Uterus (tissue), 3 donors: ENCODE measurements at regions not wholly inside any gene's neighbourhood (a gene's known extent, or its start where the extent isn't known, plus 50 kb on each side); places are given as distances from the start of the nearest gene placed in this dataset.

Source experiments
- DNase-seq, 2 donors: peaks; one replicate each; pipeline ENCODE4 v3.0.0-alpha.2; 2019 to 2020
- H3K27ac ChIP-seq, 2 donors: fragments of 200-600 bp; sonication (generic); 1 replicate in 1 of 2; 2 replicates in 1 of 2; pipeline ENCODE4 v1.5.1; 2016 to 2018
- H3K27me3 ChIP-seq, 2 donors: fragments of 200-600 bp; sonication (generic); one replicate each; pipeline ENCODE4 v1.5.1; 2018 to 2019; ENCODE audit warnings: control low read depth in 1 of 2
- H3K36me3 ChIP-seq, 2 donors: fragments of 200-600 bp; sonication (generic); one replicate each; pipeline ENCODE4 v1.5.1; 2019; ENCODE audit warnings: control low read depth in 1 of 2
- H3K4me1 ChIP-seq, 2 donors: fragments of 200-600 bp; sonication (generic); one replicate each; pipeline ENCODE4 v1.5.1; 2018 to 2019; ENCODE audit warnings: control low read depth in 1 of 2
- H3K4me3 ChIP-seq, 2 donors: fragments of 200-600 bp; sonication (generic); 1 replicate in 1 of 2; 2 replicates in 1 of 2; pipeline ENCODE4 v1.5.1; 2018 to 2019; ENCODE audit warnings: mild to moderate bottlenecking in 1 of 2
- H3K9me3 ChIP-seq, 2 donors: fragments of 200-600 bp; sonication (generic); one replicate each; pipeline ENCODE4 v1.5.1; 2019; ENCODE audit warnings: control low read depth in 1 of 2
- POLR2A ChIP-seq, 2 donors: fragments of 450-650 bp; IDR thresholded peaks; one replicate each; pipeline ENCODE4 v1.6.1; 2016; ENCODE audit warnings: antibody characterized with exemption in 2 of 2, mild to moderate bottlenecking in 1 of 2, moderate library complexity in 1 of 2
- intact Hi-C: fragments of 100-400 bp; cut with DNase I; formaldehyde crosslinking; loops from one replicate; pipeline ENCODE4 v1.15.1; 2023; ENCODE audit warnings: low total_unique reads
- TF ChIP-seq, protein P1 (sequence below), 4 experiments: fragments of 200-600 bp in 2 of 4; fragments of 450-650 bp in 2 of 4; sonication (generic) in 2 of 4; IDR thresholded peaks; one replicate each; pipeline ENCODE4 v1.5.1; 2016 to 2019; ENCODE audit warnings: antibody characterized with exemption in 4 of 4, mild to moderate bottlenecking in 2 of 4, moderate library complexity in 1 of 4
- donor health status: DM: yes; HTN: yes; CAD: no.

GRCh38 chr2:139905624-139906023 lies 1125.4 kb upstream of the NXPH2 start:
- H3K27me3 ChIP-seq = no peaks in the 10 kb centered on the region
- intact Hi-C loops = no loop called here
- H3K4me1 ChIP-seq = no peaks in the 10 kb centered on the region
- TF ChIP-seq, protein P1, sequence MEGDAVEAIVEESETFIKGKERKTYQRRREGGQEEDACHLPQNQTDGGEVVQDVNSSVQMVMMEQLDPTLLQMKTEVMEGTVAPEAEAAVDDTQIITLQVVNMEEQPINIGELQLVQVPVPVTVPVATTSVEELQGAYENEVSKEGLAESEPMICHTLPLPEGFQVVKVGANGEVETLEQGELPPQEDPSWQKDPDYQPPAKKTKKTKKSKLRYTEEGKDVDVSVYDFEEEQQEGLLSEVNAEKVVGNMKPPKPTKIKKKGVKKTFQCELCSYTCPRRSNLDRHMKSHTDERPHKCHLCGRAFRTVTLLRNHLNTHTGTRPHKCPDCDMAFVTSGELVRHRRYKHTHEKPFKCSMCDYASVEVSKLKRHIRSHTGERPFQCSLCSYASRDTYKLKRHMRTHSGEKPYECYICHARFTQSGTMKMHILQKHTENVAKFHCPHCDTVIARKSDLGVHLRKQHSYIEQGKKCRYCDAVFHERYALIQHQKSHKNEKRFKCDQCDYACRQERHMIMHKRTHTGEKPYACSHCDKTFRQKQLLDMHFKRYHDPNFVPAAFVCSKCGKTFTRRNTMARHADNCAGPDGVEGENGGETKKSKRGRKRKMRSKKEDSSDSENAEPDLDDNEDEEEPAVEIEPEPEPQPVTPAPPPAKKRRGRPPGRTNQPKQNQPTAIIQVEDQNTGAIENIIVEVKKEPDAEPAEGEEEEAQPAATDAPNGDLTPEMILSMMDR (IDR thresholded peaks at IDR 0.05) = no peak
- no peak for TF ChIP-seq POLR2A (IDR thresholded peaks at IDR 0.05)
- DNase-seq = no peak
- no peak overlapping the region for H3K27ac ChIP-seq
- H3K4me3 ChIP-seq = no peak overlapping the region
- H3K36me3 ChIP-seq = no peaks in the 10 kb centered on the region
- no peaks in the 10 kb centered on the region for H3K9me3 ChIP-seq

- intact Hi-C loops = no loop called here
- no peak for DNase-seq
- TF ChIP-seq, protein P1 (IDR thresholded peaks at IDR 0.05) = no peak
- no peak for TF ChIP-seq POLR2A (IDR thresholded peaks at IDR 0.05)
- H3K27me3 ChIP-seq = no peaks in the 10 kb centered on the region
- H3K4me3 ChIP-seq = no peak overlapping the region
- no peaks in the 10 kb centered on the region for H3K9me3 ChIP-seq
- no peaks in the 10 kb centered on the region for H3K4me1 ChIP-seq
- H3K36me3 ChIP-seq = no peaks in the 10 kb centered on the region
- H3K27ac ChIP-seq = no peak overlapping the region
Observed at GRCh38 chr2:139891636-139892035, 1111.4 kb upstream of the NXPH2 start.

DNA sequence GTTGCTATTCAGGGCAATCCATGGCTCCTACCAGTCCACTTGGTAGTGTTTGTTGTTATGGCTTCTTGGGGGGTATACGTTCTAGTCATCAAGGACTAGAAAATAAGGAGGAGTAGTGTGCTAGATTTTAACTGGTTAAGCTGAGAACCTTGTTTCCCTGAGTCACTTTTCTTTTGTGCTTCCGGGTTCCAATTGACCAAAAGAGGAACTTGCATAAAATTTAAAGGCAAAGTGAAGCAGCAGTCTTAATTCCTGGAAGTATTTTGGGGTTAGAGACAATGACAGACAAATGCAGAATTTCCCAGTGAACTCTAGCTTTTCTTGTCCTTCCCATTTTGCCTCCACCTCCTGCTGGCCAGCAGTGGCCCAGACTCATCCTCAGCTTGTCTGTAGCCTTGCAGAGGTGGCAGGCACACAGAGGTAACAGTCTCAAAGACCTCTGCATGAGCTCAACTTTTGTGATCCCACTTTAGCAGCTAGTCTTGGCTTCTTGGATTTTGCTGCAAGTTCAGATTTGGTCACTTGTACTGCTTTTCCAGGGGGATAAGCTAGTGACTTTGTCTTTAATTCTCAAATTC lies 1105.8 kb upstream of the NXPH2 start:
- no peak for TF ChIP-seq POLR2A (IDR thresholded peaks at IDR 0.05)
- TF ChIP-seq, protein P1 (IDR thresholded peaks at IDR 0.05) = no peak
- no peak for DNase-seq
- Histone ChIP-seq H3K9me3 (no peaks in the 10 kb centered on the region), H3K4me1 (no peaks in the 10 kb centered on the region), H3K27ac (no peak overlapping the region), H3K4me3 (no peak overlapping the region), H3K27me3 (no peaks in the 10 kb centered on the region), H3K36me3 (no peaks in the 10 kb centered on the region)
- intact Hi-C loops = no loop called here

DNA sequence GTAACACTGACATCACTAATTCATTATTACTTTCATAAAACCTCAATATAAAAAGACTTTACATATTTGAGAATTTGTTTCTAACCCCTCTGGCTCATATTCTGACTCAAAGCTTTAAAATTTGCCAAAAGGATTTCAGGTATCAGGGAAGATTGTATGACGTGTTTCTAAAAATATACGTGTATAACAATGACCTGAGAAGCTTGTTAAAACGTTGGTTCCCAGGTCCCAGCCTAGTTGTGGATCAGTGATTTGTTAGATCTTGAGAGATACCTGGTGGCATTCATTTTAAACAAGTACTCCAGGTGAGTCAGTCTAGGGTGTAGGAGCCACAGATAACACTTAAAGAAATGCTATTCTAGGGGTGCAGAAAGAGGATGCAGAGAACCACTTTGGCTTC lies 1096.8 kb upstream of the NXPH2 start:
- no peak for TF ChIP-seq POLR2A (IDR thresholded peaks at IDR 0.05)
- TF ChIP-seq, protein P1 (IDR thresholded peaks at IDR 0.05) = no peak
- intact Hi-C loops = no loop called here
- Histone ChIP-seq H3K9me3 (no peaks in the 10 kb centered on the region), H3K27me3 (no peaks in the 10 kb centered on the region), H3K4me1 (no peaks in the 10 kb centered on the region), H3K27ac (no peak overlapping the region), H3K36me3 (no peaks in the 10 kb centered on the region), H3K4me3 (no peak overlapping the region)
- DNase-seq = no peak

DNA sequence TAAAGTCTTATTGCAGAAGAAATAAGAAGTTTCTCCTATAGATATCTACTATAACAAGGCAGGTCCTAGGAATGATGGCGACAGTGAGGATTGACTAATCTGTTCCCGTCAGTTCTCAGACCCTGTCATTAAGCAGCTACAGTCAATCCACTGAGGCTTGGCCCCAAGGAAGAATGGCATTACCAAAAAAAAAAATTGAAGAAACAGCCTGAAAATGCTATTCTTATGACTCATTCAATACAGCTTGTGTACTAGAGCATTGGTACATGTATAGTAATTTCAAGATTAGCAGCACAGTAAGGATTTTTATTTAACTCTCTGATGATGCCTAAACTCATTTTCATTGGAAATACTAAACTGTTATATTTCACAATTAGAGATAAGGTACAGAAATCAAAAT lies 1096.1 kb upstream of the NXPH2 start:
- no peaks in the 10 kb centered on the region for H3K27me3 ChIP-seq
- no peaks in the 10 kb centered on the region for H3K36me3 ChIP-seq
- TF ChIP-seq, protein P1 (IDR thresholded peaks at IDR 0.05) = no peak
- no peak for TF ChIP-seq POLR2A (IDR thresholded peaks at IDR 0.05)
- H3K9me3 ChIP-seq = no peaks in the 10 kb centered on the region
- H3K4me3 ChIP-seq = no peak overlapping the region
- H3K27ac ChIP-seq = no peak overlapping the region
- no peaks in the 10 kb centered on the region for H3K4me1 ChIP-seq
- no peak for DNase-seq
- intact Hi-C loops = no loop called here
